SK-N-SH treated with all-trans-retinoic acid at 6 μM for 48 hours (cell line): ENCODE measurements at regions not wholly inside any gene's neighbourhood (a gene's known extent, or its start where the extent isn't known, plus 50 kb on each side); places are given as distances from the start of the nearest gene placed in this dataset.

Experiments used
- ARNTL ChIP-seq: fragments of 450-650 bp; formaldehyde crosslinking; IDR thresholded peaks from 2 replicates; pipeline ENCODE4 v1.5.0; 2020; ENCODE audit warnings: low read depth, mild to moderate bottlenecking, moderate library complexity, borderline replicate concordance
- CREB5 ChIP-seq: fragments of 250-450 bp; sonication (Bioruptor Pico); IDR thresholded peaks from 2 replicates; pipeline ENCODE4 v1.5.1; 2020; ENCODE audit warnings: low read depth, mild to moderate bottlenecking, moderate library complexity
- ESRRG ChIP-seq: fragments of 250-450 bp; sonication (Bioruptor Pico); IDR thresholded peaks from 2 replicates; pipeline ENCODE4 v1.6.1; 2021; ENCODE audit warnings: mild to moderate bottlenecking
- GLIS3 ChIP-seq: fragments of 250-450 bp; sonication (Bioruptor Pico); IDR thresholded peaks from 2 replicates; pipeline ENCODE4 v1.5.0; 2020; ENCODE audit warnings: mild to moderate bottlenecking, moderate library complexity
- ISL1 ChIP-seq: fragments of 250-450 bp; sonication (Bioruptor Pico); IDR thresholded peaks from 2 replicates; pipeline ENCODE4 v2.1.2; 2022; ENCODE audit warnings: mild to moderate bottlenecking, moderate library complexity
- OSR1 ChIP-seq: fragments of 250-450 bp; sonication (Bioruptor Pico); IDR thresholded peaks from 2 replicates; pipeline ENCODE4 v1.8.0; 2022; ENCODE audit warnings: moderate library complexity, mild to moderate bottlenecking, inconsistent platforms
- PATZ1 ChIP-seq: fragments of 250-450 bp; sonication (Bioruptor Pico); IDR thresholded peaks from 2 replicates; pipeline ENCODE4 v1.8.0; 2020; ENCODE audit warnings: mild to moderate bottlenecking, moderate library complexity, borderline replicate concordance
- POU6F1 ChIP-seq: fragments of 250-450 bp; sonication (Bioruptor Pico); IDR thresholded peaks from 2 replicates; pipeline ENCODE4 v1.8.0; 2021; ENCODE audit warnings: low read depth, mild to moderate bottlenecking, moderate library complexity, borderline replicate concordance
- RARB ChIP-seq: fragments of 250-450 bp; sonication (Bioruptor Pico); IDR thresholded peaks from 2 replicates; pipeline ENCODE4 v1.8.0; 2021; ENCODE audit warnings: mild to moderate bottlenecking, moderate library complexity
- TOX ChIP-seq: fragments of 250-450 bp; sonication (Bioruptor Pico); IDR thresholded peaks from 2 replicates; pipeline ENCODE4 v1.8.0; 2021; ENCODE audit warnings: mild to moderate bottlenecking, moderate library complexity, borderline replicate concordance
- ZNF565 ChIP-seq: fragments of 450-650 bp; formaldehyde crosslinking; conservative IDR thresholded peaks from 2 replicates; pipeline ENCODE4 v1.5.0; 2020; ENCODE audit warnings: low read depth, mild to moderate bottlenecking, moderate library complexity
- ZNF70 ChIP-seq: fragments of 450-650 bp; formaldehyde crosslinking; IDR thresholded peaks from 2 replicates; pipeline ENCODE4 v1.5.0; 2020; ENCODE audit warnings: mild to moderate bottlenecking, moderate library complexity

- TF ChIP-seq ISL1 (CRISPR knock-in tag) = no peak
- TF ChIP-seq ZNF70 = no peak
- TF ChIP-seq TOX (CRISPR knock-in tag) = no peak
- no peak for TF ChIP-seq GLIS3
- no peak for TF ChIP-seq PATZ1 (CRISPR knock-in tag)
- no peak for TF ChIP-seq ZNF565
- no peak for TF ChIP-seq POU6F1 (CRISPR knock-in tag)
- no peak for TF ChIP-seq RARB (CRISPR knock-in tag)
- TF ChIP-seq ARNTL (CRISPR knock-in tag) = no peak
- TF ChIP-seq OSR1 = no peak
- no peak for TF ChIP-seq CREB5 (CRISPR knock-in tag)
- no peak for TF ChIP-seq ESRRG (CRISPR knock-in tag)
These were observed 331.9 kb downstream of the FOXL1 start for GRCh38 chr16:86910161-86910769.
